DMS153 treated with DMSO at 0.1 percent for 48 hours (cell line): ENCODE measurements at regions not wholly inside any gene's neighbourhood (a gene's known extent, or its start where the extent isn't known, plus 50 kb on each side); places are given as distances from the start of the nearest gene placed in this dataset.
"Not testable (repeated sequence)": the region's sequence is repeated elsewhere in the genome, so short reads cannot be mapped to it uniquely, and the experiment has no call there.

Experiments
- DNase-seq: peaks from one replicate; lab custom pipeline; 2025; ENCODE audit not compliant: unreplicated experiment; lab: John Stamatoyannopoulos, UW

DNA sequence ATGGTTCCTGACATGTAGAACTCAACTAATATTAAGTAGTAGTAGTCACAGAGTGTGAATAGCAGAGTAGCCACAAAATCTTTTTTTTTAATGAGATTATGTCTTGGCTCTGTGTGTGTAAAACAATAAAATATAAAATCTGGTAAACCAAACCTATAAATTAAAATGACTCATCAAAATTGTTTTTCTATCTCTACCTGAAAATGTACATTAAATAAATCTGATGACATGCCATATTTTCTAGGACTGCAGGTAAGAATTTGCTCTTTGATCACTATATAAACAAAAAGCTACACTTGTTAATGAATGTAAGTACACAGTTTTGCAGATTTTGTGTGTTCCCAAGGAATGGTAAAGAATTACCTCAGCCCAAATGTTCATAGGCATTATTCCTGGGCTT, 1231.5 kb downstream of the JRKL start:
- no peak for DNase-seq

GRCh38 chr11:97622795-97623194, 1233.0 kb downstream of the JRKL start:
- DNase-seq: no peak

GRCh38 chr11:97636741-97637140, 1246.9 kb downstream of the JRKL start:
- not testable (repeated sequence) for DNase-seq

GRCh38 chr11:97637701-97638100, 1247.9 kb downstream of the JRKL start:
- DNase-seq: no peak

GRCh38 chr11:97638641-97639224, 1248.9 kb downstream of the JRKL start:
- no peak for DNase-seq

DNA sequence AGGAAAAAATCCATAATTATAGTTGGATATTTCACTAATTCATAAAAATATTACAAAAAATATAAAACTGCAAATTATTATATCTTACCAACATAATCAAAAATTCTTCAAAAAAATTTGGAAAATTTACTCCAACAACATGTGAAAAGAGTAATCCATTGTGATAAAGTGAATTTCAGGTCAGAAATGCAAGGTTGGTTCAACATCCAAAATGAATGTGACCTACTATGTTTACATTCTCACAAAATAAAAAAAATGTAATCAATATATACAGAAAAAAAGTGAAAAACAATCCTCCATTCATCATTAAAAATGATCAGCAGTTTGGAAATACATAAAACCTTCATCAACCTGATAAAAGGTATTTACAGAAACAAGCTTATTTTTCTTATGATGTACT, 1252.2 kb downstream of the JRKL start:
- DNase-seq: no peak

GRCh38 chr11:97645736-97646135, 1255.9 kb downstream of the JRKL start:
- DNase-seq: no peak

- DNase-seq: no peak
Measured at GRCh38 chr11:97656356-97656755, 1266.5 kb downstream of the JRKL start.

GRCh38 chr11:97657852-97658251, 1268.0 kb downstream of the JRKL start:
- no peak for DNase-seq

DNA sequence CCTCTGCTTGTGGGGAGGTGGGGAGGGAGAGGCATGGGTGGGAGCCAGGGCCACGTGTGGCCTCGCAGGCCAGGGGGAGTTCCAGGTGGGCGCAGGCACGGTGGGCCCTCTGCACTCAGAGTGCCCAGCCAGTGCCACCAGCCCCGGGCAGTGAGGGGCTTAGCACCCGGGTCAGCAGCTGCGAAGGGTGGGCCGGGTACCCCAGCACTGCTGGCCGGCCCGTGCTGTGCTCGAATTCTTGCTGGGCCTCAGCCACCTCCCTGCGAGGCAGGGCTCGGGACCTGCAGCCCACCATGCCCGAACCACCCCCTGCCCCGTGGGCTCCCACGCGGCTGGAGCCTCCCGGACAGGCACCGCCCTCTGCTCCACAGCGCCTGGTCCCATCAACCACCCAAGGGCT, 1277.2 kb downstream of the JRKL start:
- no peak for DNase-seq

DNA sequence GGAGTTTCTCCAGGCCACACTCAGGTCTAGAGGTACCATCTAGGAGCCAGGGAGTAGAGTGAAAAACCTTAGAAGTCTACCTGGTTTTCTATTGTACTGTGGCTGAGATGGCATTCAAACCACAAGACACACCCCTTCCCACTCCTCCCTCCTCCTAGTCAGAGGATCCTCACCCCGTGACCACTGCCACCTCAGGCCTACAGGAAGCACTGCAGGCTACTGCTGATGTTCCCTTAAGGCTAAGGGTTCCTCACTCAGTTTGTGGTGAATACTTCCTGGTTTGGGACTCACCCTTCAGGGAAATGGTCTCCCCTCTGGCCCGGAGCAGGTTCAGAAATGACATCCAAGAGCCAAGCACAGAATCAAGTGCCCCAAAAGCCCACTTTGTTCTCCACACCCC, 1293.9 kb downstream of the JRKL start:
- DNase-seq: no peak

GRCh38 chr11:97684486-97685439, 1295.0 kb downstream of the JRKL start:
- no peak for DNase-seq

GRCh38 chr11:97685695-97686094, 1295.9 kb downstream of the JRKL start:
- DNase-seq: no peak

- no peak for DNase-seq
Measured at GRCh38 chr11:97687111-97687510, 1297.3 kb downstream of the JRKL start.

DNA sequence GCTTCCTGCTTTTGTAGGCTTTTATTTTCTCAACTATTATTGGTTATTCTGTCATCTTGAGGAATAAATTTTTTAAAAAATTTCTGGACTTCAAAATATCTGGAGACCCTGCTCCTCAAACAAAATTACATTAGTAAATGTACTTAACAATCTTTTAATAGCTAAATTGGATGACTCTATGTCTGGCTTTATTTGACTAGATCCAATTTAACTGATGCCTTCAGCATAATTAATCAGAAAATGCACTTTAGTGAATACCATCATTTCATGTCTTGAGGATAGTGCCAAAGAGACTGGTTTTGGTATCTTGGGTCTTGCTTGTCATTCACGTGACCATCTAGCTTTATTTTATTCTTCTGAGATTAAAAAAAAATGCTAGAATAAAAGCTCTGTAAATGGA, 1301.2 kb downstream of the JRKL start:
- DNase-seq: no peak

DNA sequence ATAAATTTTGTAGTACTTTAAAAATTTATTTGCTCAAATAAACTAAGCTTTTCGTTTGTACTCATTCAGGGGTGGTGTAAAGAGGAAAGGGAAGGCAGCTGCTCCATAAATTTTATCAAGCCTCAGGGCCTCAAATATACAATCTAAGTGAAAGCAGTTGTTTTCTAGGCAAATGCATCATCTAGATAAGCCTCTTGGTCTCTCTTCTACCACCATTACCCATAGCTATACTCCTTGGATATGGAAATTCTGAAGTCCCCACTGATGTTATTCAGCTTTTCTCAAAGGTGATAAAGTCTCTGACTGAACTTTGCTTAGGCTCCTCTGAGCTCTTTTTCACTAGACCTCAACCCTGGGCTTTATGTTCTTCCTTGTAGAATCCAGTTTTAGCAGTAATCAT, 1313.1 kb downstream of the JRKL start:
- DNase-seq: no peak

DNA sequence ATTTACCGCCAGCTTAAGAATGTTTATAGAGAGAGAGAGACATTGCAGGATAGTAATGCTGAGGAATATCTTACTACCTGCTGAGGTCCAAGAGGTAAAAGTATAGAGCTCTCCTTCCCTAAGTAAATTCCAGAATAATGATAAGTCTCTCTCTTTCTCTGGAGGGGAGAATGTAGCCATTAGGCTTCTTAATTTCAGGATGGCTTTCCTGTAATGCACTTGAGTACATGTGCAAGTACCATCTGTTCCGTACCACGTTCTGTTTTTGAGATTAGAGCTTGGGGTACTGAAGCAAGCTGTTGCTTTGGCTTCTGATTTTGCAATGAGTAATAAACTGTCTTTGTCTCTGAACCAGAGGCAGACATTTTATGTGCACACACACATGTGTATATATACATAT, 1314.0 kb downstream of the JRKL start:
- no peak for DNase-seq

GRCh38 chr11:97705441-97705840, 1315.3 kb upstream of the CNTN5 start:
- not testable (repeated sequence) for DNase-seq

- DNase-seq: no peak
Measured at GRCh38 chr11:97717922-97718321, 1302.8 kb upstream of the CNTN5 start.

- no peak for DNase-seq
Measured at GRCh38 chr11:97722065-97722464, 1298.7 kb upstream of the CNTN5 start.

DNA sequence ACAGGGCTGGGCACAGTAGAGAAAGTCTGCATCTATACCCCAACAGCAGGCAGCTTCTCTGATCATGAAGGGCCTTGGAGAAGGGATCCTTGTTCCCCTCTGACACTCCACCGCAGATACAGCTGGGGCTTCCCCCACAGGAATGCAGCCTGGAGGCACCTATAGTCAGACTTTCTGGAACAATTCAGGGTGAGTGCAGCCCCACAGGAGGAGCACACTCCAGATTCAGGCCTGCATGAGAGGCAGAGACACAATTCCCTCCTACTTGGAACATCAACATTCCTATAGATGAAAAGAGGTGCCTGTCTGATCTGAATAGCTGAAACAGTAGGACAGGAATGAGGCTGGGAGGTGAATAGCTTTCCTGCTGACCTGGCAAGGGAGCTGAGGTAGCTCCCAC, 1298.0 kb upstream of the CNTN5 start:
- DNase-seq: no peak

GRCh38 chr11:97729546-97730272, 1291.0 kb upstream of the CNTN5 start:
- no peak for DNase-seq
